ENCODE measurements at regions not wholly inside any gene's neighbourhood (a gene's known extent, or its start where the extent isn't known, plus 50 kb on each side); places are given as distances from the start of the nearest gene placed in this dataset.

DNA sequence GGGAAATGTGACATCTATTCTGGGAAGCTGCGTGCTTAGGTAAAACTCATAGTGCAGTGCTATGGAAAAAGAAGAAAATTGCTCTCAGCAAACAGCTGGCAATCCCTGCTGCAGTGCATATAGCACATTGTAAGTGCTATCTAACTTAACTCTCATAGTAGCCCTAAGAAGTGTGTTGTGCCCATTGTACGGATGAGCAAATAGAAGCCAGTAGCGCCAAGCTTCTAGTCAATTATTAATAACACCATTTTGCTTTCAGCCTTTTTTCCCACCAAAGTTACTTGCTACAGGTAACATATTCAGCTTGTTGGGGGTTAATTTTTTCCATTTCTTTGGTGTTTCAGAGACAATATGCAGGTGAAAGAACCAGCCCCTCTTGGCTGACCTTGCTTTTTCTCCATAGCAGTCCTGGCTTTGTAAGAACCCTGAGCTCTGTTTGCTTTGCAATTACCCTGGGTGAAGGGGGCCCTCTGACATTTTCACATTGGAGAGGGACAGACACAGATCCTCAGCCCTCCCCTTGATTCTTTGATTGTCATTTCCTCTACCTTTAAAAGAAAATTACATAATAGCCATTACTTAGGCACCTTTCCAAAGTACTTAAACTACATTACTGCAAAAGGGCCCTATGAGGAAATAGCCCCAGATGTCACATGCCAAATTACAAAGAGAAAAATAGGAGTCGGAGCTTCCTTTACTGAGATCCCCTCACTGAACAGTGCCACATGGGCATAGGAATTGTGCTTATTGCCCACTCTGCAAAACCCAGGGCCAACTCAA lies 576.2 kb upstream of the TBX3 start:
- DNase-seq (ENCODE audit: low read depth), result no peak

DNA sequence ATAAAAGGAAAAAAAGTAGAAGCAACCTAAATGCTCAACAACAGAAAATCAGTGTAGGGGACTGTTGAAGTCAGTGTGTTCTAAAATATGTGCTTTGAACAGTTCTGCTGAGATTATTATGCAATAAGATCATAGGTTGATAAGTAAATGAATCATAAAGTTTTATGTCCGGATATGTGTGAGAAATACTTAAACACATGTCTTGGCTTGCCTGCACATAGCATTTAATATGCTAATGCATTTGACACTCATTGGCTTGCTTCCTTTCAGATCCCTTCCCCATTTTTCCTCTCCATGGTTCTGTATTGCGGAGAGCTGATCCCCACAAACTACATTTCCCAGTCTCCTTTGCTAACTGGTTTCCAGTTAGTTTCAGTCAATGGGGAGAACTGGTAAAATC lies 573.8 kb upstream of the TBX3 start:
- peak; percentile 67 for DNase-seq (ENCODE audit: low read depth)

GRCh38 chr12:115255962-115256361 lies 572.0 kb upstream of the TBX3 start:
- DNase-seq (ENCODE audit: low read depth), result no peak

DNA sequence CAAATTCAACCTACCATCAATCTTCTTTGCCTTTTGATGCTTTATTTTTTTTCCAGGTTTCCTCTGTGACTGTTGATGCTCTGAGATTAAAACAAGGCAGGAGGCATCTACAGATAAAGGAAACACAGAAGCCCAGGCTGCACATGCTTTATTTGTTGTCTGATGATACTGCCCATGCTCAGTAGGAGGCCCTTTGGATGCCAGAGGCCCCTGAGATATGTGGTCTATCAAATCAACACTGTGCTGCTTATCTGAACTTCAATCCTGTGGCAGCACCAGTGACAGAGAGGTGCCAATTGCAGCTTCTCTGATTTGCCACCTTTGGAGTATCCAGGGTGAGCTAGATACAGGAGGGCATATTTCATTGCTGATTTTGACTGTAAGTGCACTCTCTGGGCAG lies 571.3 kb upstream of the TBX3 start:
- no peak for DNase-seq (ENCODE audit: low read depth)

- no peak for DNase-seq (ENCODE audit: low read depth)
Observed at GRCh38 chr12:115253049-115253448, 569.1 kb upstream of the TBX3 start.

- DNase-seq (ENCODE audit: low read depth), result no peak
Observed at GRCh38 chr12:115251727-115252126, 567.8 kb upstream of the TBX3 start.

DNA sequence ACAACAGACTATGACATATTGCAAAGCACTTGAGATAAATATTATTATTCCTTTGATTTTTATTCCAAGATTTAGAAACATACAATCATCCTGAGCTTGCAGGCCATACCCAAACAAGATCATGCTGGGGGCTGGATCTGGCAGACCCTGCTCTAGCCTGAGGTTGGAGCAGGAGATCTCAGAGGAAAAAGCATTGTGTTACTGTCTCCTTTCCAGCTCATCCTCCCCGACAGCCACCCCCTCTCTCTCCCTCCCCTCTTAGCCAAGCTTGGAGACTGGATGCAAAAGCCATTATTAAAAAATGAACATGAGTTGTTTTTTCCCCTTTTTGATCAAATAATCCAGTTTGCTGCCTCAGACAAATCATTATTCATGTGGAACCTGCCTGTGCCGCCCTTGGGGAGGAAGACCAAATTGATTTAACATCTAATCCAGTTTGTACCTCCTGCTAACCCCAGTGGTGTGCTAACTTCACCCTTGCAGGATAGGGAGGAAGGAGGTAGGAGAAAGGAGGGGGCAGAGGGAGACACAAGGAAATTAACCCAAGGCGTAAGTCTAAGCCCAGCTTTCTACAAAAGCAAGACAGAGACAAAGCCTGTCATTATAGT lies 565.8 kb upstream of the TBX3 start:
- DNase-seq (ENCODE audit: low read depth), result no peak

GRCh38 chr12:115245020-115245419 lies 561.0 kb upstream of the TBX3 start:
- DNase-seq (ENCODE audit: low read depth), result no peak

- DNase-seq (ENCODE audit: low read depth), result no peak
Observed at GRCh38 chr12:115243933-115244628, 560.1 kb upstream of the TBX3 start.

GRCh38 chr12:115240251-115240650 lies 556.3 kb upstream of the TBX3 start:
- DNase-seq (ENCODE audit: low read depth), result no peak

DNA sequence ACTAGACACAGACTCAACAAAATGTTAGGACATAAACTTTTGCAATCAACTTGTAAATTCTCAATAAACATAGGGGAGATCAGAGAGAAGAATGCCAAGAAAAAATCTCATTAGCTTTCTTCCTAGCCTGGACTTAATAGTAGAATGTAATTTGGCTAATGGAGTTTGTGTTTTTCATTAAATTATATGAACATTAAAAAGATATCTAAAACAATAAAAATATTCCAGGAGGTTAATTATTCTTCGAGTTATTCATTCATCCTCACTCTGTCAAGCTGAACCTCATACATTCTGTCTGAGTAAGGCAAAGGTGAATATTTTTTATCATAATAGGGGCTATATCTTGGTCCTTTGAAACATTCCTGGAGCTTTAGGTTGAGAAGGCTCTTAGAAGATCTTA lies 551.9 kb upstream of the TBX3 start:
- DNase-seq (ENCODE audit: low read depth), result no peak

DNA sequence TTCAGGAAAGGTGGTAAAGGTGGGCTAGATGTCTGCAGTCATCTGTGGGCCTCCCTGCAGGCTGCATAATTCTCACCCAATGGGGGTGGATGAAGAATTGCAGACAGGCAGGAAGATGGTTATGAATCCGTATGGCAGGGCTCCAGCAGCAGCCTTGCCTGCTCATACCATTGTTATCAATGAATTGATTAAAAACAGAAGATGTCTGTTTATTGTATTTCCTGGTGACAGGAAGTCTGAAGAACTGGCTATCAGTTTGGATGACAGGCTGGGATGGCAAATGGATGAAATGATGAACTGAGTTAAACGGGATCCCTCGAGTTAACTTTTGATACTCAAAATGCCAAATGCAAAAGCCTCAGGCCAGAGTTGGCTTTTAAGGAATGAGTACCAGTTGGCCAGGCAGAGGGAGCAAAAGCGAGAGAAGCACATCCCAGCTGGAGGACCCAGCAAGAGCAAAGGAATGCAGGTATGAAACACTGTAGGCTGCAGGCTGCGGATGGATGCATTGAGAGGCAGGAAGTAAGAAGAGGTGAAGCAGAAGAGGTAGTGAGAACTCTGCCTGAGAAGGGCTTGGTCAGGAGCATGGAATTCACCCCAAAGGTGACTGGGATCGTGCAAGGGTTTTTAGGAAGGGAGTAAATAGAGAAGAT lies 550.0 kb upstream of the TBX3 start:
- DNase-seq (ENCODE audit: low read depth), result no peak

GRCh38 chr12:115232455-115233156 lies 548.6 kb upstream of the TBX3 start:
- peak; percentile 51 for DNase-seq (ENCODE audit: low read depth)

GRCh38 chr12:115230606-115231005 lies 546.6 kb upstream of the TBX3 start:
- no peak for DNase-seq (ENCODE audit: low read depth)

DNA sequence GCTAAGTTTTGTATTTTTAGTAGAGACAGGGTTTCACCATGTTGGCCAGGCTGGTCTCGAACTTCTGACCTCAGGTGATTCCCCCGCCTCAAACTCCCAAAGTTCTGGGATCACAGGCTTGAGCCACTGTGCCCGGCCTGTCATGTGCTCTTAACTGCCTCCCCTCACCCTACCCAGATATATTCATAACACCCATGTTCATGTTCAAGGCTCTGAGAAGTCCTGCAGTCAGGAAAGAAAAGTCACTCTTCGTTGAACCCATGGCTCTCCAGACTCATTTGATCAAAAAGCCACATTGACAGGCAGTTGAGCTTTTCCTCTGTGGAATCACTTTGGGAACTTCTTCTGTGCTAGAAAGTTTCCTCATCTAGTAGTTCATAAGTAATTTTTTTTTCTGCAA lies 545.5 kb upstream of the TBX3 start:
- no peak for DNase-seq (ENCODE audit: low read depth)

DNA sequence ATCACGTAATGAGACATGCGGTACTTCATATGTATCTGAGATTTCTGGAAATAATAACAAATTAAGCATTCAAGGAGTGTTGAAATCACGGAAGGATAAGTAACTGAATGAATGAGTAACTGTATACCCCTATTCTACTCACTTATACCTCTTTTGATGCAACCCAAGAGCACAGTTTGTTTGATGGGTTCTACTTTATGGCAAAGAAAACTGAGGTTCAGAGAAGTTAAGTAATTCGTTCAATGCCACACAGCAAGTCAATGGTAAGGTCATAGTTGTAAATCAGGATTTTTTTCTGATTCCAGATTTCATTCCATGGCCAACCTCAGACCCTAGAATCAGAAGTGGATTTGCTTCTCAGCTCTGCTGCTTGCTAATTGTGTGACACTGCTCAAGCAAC lies 544.5 kb upstream of the TBX3 start:
- no peak for DNase-seq (ENCODE audit: low read depth)

- DNase-seq (ENCODE audit: low read depth), result peak; percentile 93
Observed at GRCh38 chr12:115227137-115227615, 543.2 kb upstream of the TBX3 start.

DNA sequence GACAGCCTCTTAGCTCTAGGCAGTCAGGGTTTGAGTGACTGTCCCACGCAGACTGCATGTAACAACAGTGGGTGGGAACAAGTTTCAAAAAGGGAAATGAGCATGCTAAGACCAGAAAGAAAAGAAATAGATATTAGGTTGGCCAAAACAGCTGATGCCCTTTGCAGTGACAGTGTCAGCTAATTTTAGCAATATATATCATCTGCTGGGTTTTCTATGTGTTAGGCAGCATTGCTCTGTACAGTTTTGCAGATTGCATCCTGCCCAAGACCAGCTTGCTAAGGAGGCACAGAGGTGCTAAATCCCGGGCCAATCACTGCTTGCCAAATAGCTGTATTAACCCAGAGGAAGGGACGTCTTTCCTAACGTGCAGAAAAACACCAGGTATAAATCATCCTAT lies 541.9 kb upstream of the TBX3 start:
- DNase-seq (ENCODE audit: low read depth), result no peak

DNA sequence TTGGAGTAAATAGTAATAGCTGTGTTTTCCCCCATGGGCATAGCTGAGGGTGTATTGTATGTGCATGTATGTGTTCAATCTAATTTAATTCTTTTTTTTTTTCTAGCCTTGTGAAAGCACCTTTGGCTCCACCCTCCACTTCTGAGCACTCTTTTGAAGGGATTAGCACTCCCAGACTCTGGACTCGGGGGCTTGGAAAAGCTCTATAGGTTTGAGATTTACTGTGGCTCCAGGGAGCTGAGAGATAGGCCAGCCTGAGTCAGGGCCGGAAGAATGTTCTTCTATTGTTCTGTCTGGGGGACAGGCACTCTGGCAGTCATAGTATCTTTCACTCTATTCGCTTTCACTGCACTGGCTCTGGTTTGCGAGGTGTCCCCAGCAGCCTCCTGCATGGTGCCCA lies 540.0 kb upstream of the TBX3 start:
- DNase-seq (ENCODE audit: low read depth), result no peak

- DNase-seq (ENCODE audit: low read depth), result peak; percentile 15
Observed at GRCh38 chr12:115223322-115223721, 539.3 kb upstream of the TBX3 start.

DNA sequence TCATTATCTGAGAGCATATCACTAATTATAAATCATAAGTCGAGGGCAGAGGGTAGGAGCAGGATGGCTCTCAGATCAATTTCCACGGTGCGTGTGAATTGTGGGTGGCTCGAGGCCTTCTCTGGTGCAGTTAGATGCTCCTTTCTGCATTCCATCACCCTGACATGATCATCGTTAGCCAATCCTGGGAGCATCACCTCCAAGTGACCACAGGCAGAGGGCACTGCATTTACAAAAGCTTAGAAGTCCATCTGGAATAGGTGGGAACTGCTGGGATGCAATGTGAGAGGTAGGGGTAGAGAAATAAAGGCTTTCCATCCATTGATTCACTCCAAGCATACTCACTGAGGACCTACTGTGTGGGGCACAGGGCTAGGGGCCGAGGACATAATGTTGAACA lies 538.2 kb upstream of the TBX3 start:
- DNase-seq (ENCODE audit: low read depth), result no peak

- no peak for DNase-seq (ENCODE audit: low read depth)
Observed at GRCh38 chr12:115216301-115216700, 532.3 kb upstream of the TBX3 start.
